ENCODE measurements at regions not wholly inside any gene's neighbourhood (a gene's known extent, or its start where the extent isn't known, plus 50 kb on each side); places are given as distances from the start of the nearest gene placed in this dataset.
A peak's percentile ranks its signal among the peaks of the same experiment; 100 is the strongest.

- Histone ChIP-seq H3K4me1 (ENCODE audit: low read depth, poor library complexity, severe bottlenecking) (peaks cover 27% of the 10 kb centered on the region), H3K36me3 (ENCODE audit: insufficient read depth) (no peaks in the 10 kb centered on the region), H3K79me2 (ENCODE audit: insufficient read depth, low read depth) (no peaks in the 10 kb centered on the region), H3K9ac (no peak overlapping the region), H4K20me1 (ENCODE audit: insufficient read depth) (no peaks in the 10 kb centered on the region), H3K4me3 (IDR thresholded peaks at IDR 0.05; ENCODE audit: insufficient read depth, low read depth, low read length) (no peak overlapping the region), H3K27ac (no peak overlapping the region), H3K27me3 (ENCODE audit: insufficient read depth, low read depth) (no peaks in the 10 kb centered on the region), H2AFZ (ENCODE audit: low read depth) (no peak overlapping the region), H3K4me2 (no peak overlapping the region)
- no peak for TF ChIP-seq CTCF (conservative IDR thresholded peaks at IDR 0.05; ENCODE audit: low read depth, low read length)
Observed at GRCh38 chrX:124208660-124209059, 123.8 kb upstream of the TEX13D start.

GRCh38 chrX:124209792-124210576 lies 122.5 kb upstream of the TEX13D start:
- Histone ChIP-seq H3K9ac (no peak overlapping the region), H3K4me2 (no peak overlapping the region), H3K27me3 (ENCODE audit: insufficient read depth, low read depth) (no peaks in the 10 kb centered on the region), H3K27ac (no peak overlapping the region), H4K20me1 (ENCODE audit: insufficient read depth) (no peaks in the 10 kb centered on the region), H3K4me1 (ENCODE audit: low read depth, poor library complexity, severe bottlenecking) (peaks cover 40% of the 10 kb centered on the region), H3K4me3 (IDR thresholded peaks at IDR 0.05; ENCODE audit: insufficient read depth, low read depth, low read length) (no peak overlapping the region), H2AFZ (ENCODE audit: low read depth) (no peak overlapping the region), H3K36me3 (ENCODE audit: insufficient read depth) (no peaks in the 10 kb centered on the region), H3K79me2 (ENCODE audit: insufficient read depth, low read depth) (no peaks in the 10 kb centered on the region)
- no peak for TF ChIP-seq CTCF (conservative IDR thresholded peaks at IDR 0.05; ENCODE audit: low read depth, low read length)

- Histone ChIP-seq H3K36me3 (ENCODE audit: insufficient read depth) (no peaks in the 10 kb centered on the region), H3K4me2 (no peak overlapping the region), H2AFZ (ENCODE audit: low read depth) (no peak overlapping the region), H3K4me3 (IDR thresholded peaks at IDR 0.05; ENCODE audit: insufficient read depth, low read depth, low read length) (no peak overlapping the region), H3K9ac (no peak overlapping the region), H3K27me3 (ENCODE audit: insufficient read depth, low read depth) (no peaks in the 10 kb centered on the region), H3K27ac (no peak overlapping the region), H4K20me1 (ENCODE audit: insufficient read depth) (no peaks in the 10 kb centered on the region), H3K4me1 (ENCODE audit: low read depth, poor library complexity, severe bottlenecking) (peaks cover 55% of the 10 kb centered on the region), H3K79me2 (ENCODE audit: insufficient read depth, low read depth) (no peaks in the 10 kb centered on the region)
- peak; percentile 77 for TF ChIP-seq CTCF (conservative IDR thresholded peaks at IDR 0.05; ENCODE audit: low read depth, low read length)
Observed at GRCh38 chrX:124211312-124211942, 121.0 kb upstream of the TEX13D start.

GRCh38 chrX:124212622-124213021 lies 119.8 kb upstream of the TEX13D start:
- Histone ChIP-seq H2AFZ (ENCODE audit: low read depth) (no peak overlapping the region), H3K79me2 (ENCODE audit: insufficient read depth, low read depth) (no peaks in the 10 kb centered on the region), H3K4me3 (IDR thresholded peaks at IDR 0.05; ENCODE audit: insufficient read depth, low read depth, low read length) (no peak overlapping the region), H3K27ac (peak overlapping the region; percentile 56), H3K36me3 (ENCODE audit: insufficient read depth) (no peaks in the 10 kb centered on the region), H3K9ac (no peak overlapping the region), H3K4me1 (ENCODE audit: low read depth, poor library complexity, severe bottlenecking) (peaks cover 66% of the 10 kb centered on the region), H3K27me3 (ENCODE audit: insufficient read depth, low read depth) (no peaks in the 10 kb centered on the region), H3K4me2 (peak overlapping the region; percentile 39), H4K20me1 (ENCODE audit: insufficient read depth) (no peaks in the 10 kb centered on the region)
- no peak for TF ChIP-seq CTCF (conservative IDR thresholded peaks at IDR 0.05; ENCODE audit: low read depth, low read length)

Measured in KMS-11 (cell line).